IMR-90 (cell line): ENCODE measurements at regions not wholly inside any gene's neighbourhood (a gene's known extent, or its start where the extent isn't known, plus 50 kb on each side); places are given as distances from the start of the nearest gene placed in this dataset.

Source experiments
- ATAC-seq: fragments of 200-7000 bp; cut with Tn5 transposase; 2 replicates; pipeline ENCODE4 v1.9.1; 2020; ENCODE audit warnings: low read depth, mild to moderate bottlenecking, moderate library complexity
- BruUV-seq: library from RNA; stranded (reverse); fragments of 400-500 nt; replicated peaks from 2 replicates; lab custom pipeline; 2021; lab: Mats Ljungman, UMichigan
- CTCF ChIA-PET: fragments of 300-600 bp; formaldehyde crosslinking; extraction: SDS; loops from one replicate; lab custom pipeline; 2021; ENCODE audit warnings: antibody characterized with exemption; lab: Yijun Ruan, JAX
- POLR2A ChIA-PET: fragments of 300-600 bp; sonication (Branson Sonifier 250); formaldehyde crosslinking; loops from one replicate; lab custom pipeline; 2022; ENCODE audit warnings: antibody characterized with exemption; ENCODE audit not compliant: unreplicated experiment; lab: Charles Lee
- DNase-seq: peaks from one replicate; pipeline ENCODE4 v3.0.0; 2013
- H2AFZ ChIP-seq: replicated peaks from 2 replicates; pipeline ENCODE3; 2013; ENCODE audit warnings: low read length, mild to moderate bottlenecking; ENCODE audit not compliant: poor library complexity
- H2AK5ac ChIP-seq: 2 replicates; pipeline ENCODE4 v1.6.1; 2013; ENCODE audit warnings: low read depth, low read length, inconsistent platforms
- H2AK9ac ChIP-seq: replicated peaks from 2 replicates; pipeline ENCODE3; 2013; ENCODE audit warnings: mild to moderate bottlenecking, low read depth, low read length, moderate library complexity; ENCODE audit not compliant: poor library complexity
- H2BK120ac ChIP-seq: 2 replicates; pipeline ENCODE4 v1.6.1; 2013; ENCODE audit warnings: low read depth, low read length, inconsistent platforms
- H2BK15ac ChIP-seq: 3 replicates; pipeline ENCODE4 v1.6.1; 2013; ENCODE audit warnings: low read depth, low read length, inconsistent platforms
- H2BK20ac ChIP-seq: 2 replicates; pipeline ENCODE4 v1.6.1; 2013; ENCODE audit warnings: low read depth, mild to moderate bottlenecking, inconsistent platforms, low read length, moderate library complexity
- H2BK5ac ChIP-seq: 2 replicates; pipeline ENCODE4 v1.6.1; 2013; ENCODE audit warnings: mild to moderate bottlenecking, low read depth, low read length, inconsistent platforms; ENCODE audit not compliant: poor library complexity, severe bottlenecking
- H3K14ac ChIP-seq: replicated peaks from 2 replicates; pipeline ENCODE4 v1.6.1; 2013; ENCODE audit warnings: low read depth, low read length, inconsistent platforms
- H3K18ac ChIP-seq: 2 replicates; pipeline ENCODE4 v1.6.1; 2013; ENCODE audit warnings: low read depth, low read length, control low read depth
- H3K23ac ChIP-seq: 2 replicates; pipeline ENCODE4 v1.6.1; 2013; ENCODE audit warnings: low read depth, low read length, inconsistent platforms
- H3K27ac ChIP-seq: 2 replicates; pipeline ENCODE4 v1.5.1; 2013; ENCODE audit warnings: mild to moderate bottlenecking, control low read depth, low read length; ENCODE audit not compliant: insufficient read depth
- H3K27me3 ChIP-seq: 2 replicates; pipeline ENCODE4 v1.6.1; 2013; ENCODE audit warnings: low read length; ENCODE audit not compliant: control insufficient read depth, insufficient read depth
- H3K36me3 ChIP-seq: 2 replicates; pipeline ENCODE4 v1.6.1; 2013; ENCODE audit warnings: low read length, mixed read lengths; ENCODE audit not compliant: control insufficient read depth, insufficient read depth
- H3K4ac ChIP-seq: 2 replicates; pipeline ENCODE4 v1.6.1; 2013; ENCODE audit warnings: low read depth, low read length, inconsistent platforms
- H3K4me1 ChIP-seq: 2 replicates; pipeline ENCODE4 v1.6.1; 2013; ENCODE audit warnings: low read length, mixed read lengths; ENCODE audit not compliant: control insufficient read depth, insufficient read depth
- H3K4me2 ChIP-seq: 2 replicates; pipeline ENCODE4 v1.6.1; 2013; ENCODE audit warnings: low read depth, mild to moderate bottlenecking, control low read depth, low read length, moderate library complexity
- H3K4me3 ChIP-seq: 2 replicates; pipeline ENCODE4 v1.5.1; 2013; ENCODE audit warnings: low read depth, mild to moderate bottlenecking, control low read depth, low read length, moderate library complexity; ENCODE audit not compliant: insufficient read depth
- H3K56ac ChIP-seq: 2 replicates; pipeline ENCODE4 v1.6.1; 2013; ENCODE audit warnings: low read length, inconsistent platforms; ENCODE audit not compliant: insufficient read depth; ENCODE audit errors: extremely low read depth
- H3K79me1 ChIP-seq, 2 experiments: 2 replicates each; pipeline ENCODE4 v1.6.1; 2013; ENCODE audit warnings: low read length in 2 of 2, inconsistent platforms in 1 of 2, low read depth in 1 of 2
- H3K9ac ChIP-seq: 2 replicates; pipeline ENCODE4 v1.6.1; 2013; ENCODE audit warnings: low read depth, low read length, control low read depth
- H3K9me1 ChIP-seq: 2 replicates; pipeline ENCODE4 v1.6.1; 2013; ENCODE audit warnings: low read length, inconsistent platforms; ENCODE audit not compliant: insufficient read depth
- H3K9me3 ChIP-seq: 2 replicates; pipeline ENCODE4 v1.6.1; 2013; ENCODE audit warnings: low read length; ENCODE audit not compliant: control insufficient read depth, insufficient read depth
- H4K20me1 ChIP-seq: 2 replicates; pipeline ENCODE4 v1.6.1; 2013; ENCODE audit warnings: low read length, inconsistent platforms; ENCODE audit not compliant: insufficient read depth
- H4K5ac ChIP-seq: 2 replicates; pipeline ENCODE4 v1.6.1; 2013; ENCODE audit warnings: mild to moderate bottlenecking, low read depth, low read length, control low read depth
- H4K8ac ChIP-seq, 2 experiments: 2 replicates each; pipeline ENCODE4 v1.6.1; 2013; ENCODE audit warnings: low read depth in 2 of 2, low read length in 2 of 2, control low read depth in 1 of 2, inconsistent platforms in 1 of 2
- H4K91ac ChIP-seq: 2 replicates; pipeline ENCODE4 v1.6.1; 2013; ENCODE audit warnings: low read depth, low read length, inconsistent platforms; ENCODE audit not compliant: insufficient read depth
- BHLHE40 ChIP-seq: fragments of 150-350 bp; IDR thresholded peaks from 2 replicates; pipeline ENCODE4 v1.6.1; 2016; ENCODE audit warnings: mild to moderate bottlenecking, low read depth, low read length
- WGBS, 2 experiments: methylation state at CpG; one replicate each; pipeline versions ENCODE4 v1.1.5 to v1.1.7; 2013; ENCODE audit warnings: missing lambda C conversion rate in 2 of 2; ENCODE audit not compliant: insufficient read length in 1 of 2; ENCODE audit errors: extremely low coverage in 2 of 2; 5-methylcytosine and 5-hydroxymethylcytosine counted together
- dilution Hi-C: fragments of 300-500 bp; cut with HindIII; formaldehyde crosslinking; loops from one replicate; pipeline ENCODE4 v1.14.3; 2018; ENCODE audit warnings: low sequenced_read_pairs; ENCODE audit not compliant: unreplicated experiment
- in situ Hi-C: fragments of 300-500 bp; cut with MboI; formaldehyde crosslinking; loops from 3 replicates; pipeline ENCODE4 v1.14.3; 2019; ENCODE audit warnings: low sequenced_read_pairs, inconsistent platforms, mixed read lengths
- intact Hi-C: fragments of 100-400 bp; cut with micrococcal nuclease; formaldehyde crosslinking; loops from 2 replicates; pipeline ENCODE4 v1.10.0; 2022

DNA sequence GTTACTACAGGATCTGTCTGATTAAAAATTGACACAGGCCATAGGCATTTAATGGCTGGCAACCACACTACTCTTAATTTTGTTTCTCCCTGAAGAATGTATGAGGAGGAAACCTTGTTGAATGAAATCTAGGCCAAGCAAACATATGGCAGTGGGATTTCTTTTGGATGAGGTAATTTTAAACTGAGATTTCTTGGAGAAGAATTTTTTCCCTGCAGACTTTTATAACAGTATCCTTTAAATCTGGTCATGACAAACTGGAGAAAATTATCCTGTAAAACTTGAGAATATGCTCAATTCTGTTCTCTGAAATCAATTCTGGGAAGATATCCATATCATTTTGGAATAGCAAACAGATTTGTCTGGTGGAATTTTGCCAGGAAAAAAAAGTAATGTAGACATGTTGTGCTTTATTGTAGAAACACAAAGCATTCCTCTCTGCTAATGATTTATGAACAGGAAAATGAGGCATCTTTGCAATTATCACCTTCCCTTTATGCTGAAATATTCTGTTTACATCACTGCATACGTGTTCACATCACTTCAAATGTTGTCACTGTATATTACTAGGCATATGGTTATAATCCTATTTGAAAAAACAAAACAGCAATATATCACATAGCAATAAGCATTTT lies 108.3 kb upstream of the ARSJ start:
- Histone ChIP-seq H3K9ac (no peak overlapping the region), H3K56ac (peak overlapping the region; percentile 54), H3K23ac (no peak overlapping the region), H2AFZ (no peak overlapping the region), H3K4me2 (peak overlapping the region; percentile 41; the same call in 1 of the 2 replicates), H3K9me1 (peaks cover 2% of the 10 kb centered on the region; the same call in 1 of the 2 replicates), H3K27ac (peak overlapping the region; percentile 59; the same call in 1 of the 2 replicates), H2BK5ac (peak overlapping the region; percentile 89), H4K91ac (no peak overlapping the region), H3K9me3 (no peaks in the 10 kb centered on the region), H3K79me1 (no peaks in the 10 kb centered on the region), H3K4me3 (no peak overlapping the region), H3K18ac (peak overlapping the region; percentile 78; the same call in 1 of the 2 replicates), H3K27me3 (no peaks in the 10 kb centered on the region), H3K4ac (no peak overlapping the region), H3K14ac (peak overlapping the region; percentile 62; the same call in 1 of the 2 replicates), H4K5ac (peak overlapping the region; percentile 61; the same call in 1 of the 2 replicates), H2AK5ac (no peak overlapping the region), H2BK20ac (peak overlapping the region; percentile 65; the same call in 1 of the 2 replicates), H2BK120ac (peak overlapping the region; percentile 89; the same call in 1 of the 2 replicates), H4K8ac (no peak overlapping the region), H3K4me1 (peaks cover 1% of the 10 kb centered on the region; the same call in 1 of the 2 replicates), H3K36me3 (no peaks in the 10 kb centered on the region), H2AK9ac (no peak overlapping the region), H2BK15ac (peak overlapping the region; percentile 60; the same call in 1 of the 3 replicates), H4K20me1 (no peaks in the 10 kb centered on the region)
- peak; percentile 94 for ATAC-seq
- dilution Hi-C loops (no loop called here), intact Hi-C loops (loop anchor here (5.0 kb wide), 1 partner anchor 70 kb away; no protein-coding TSS in a partner anchor), in situ Hi-C loops (no loop called here)
- ChIA-PET CTCF (interaction anchor here (0.6 to 1.1 kb wide), 3 partner anchors 10 to 840 kb away, joined by 3 read pairs; no protein-coding TSS in a partner anchor), POLR2A (no interaction called here)
- BruUV-seq = no TSS peak
- WGBS, 2 experiments = no CpG with 5 or more reads among the region's 1 CpG
- peak; percentile 87 for DNase-seq
- TF ChIP-seq BHLHE40 = no peak
